Neural progenitor cell (in vitro differentiated cells): ENCODE measurements at regions not wholly inside any gene's neighbourhood (a gene's known extent, or its start where the extent isn't known, plus 50 kb on each side); places are given as distances from the start of the nearest gene placed in this dataset.

Experiments used
- EZH2 ChIP-seq: fragments of 200-600 bp; sonication (generic); IDR thresholded peaks from 2 replicates; pipeline ENCODE4 v1.6.1; 2017; ENCODE audit warnings: antibody characterized with exemption, mild to moderate bottlenecking, moderate library complexity
- EZH2phosphoT487 ChIP-seq: fragments of 200-600 bp; sonication (generic); IDR thresholded peaks from 2 replicates; pipeline ENCODE4 v1.6.1; 2017; ENCODE audit warnings: antibody characterized with exemption
- TF ChIP-seq, protein P1 (sequence below): fragments of 200-600 bp; sonication (generic); IDR thresholded peaks from 2 replicates; pipeline ENCODE4 v1.5.1; 2017; ENCODE audit warnings: antibody characterized with exemption, mild to moderate bottlenecking

DNA sequence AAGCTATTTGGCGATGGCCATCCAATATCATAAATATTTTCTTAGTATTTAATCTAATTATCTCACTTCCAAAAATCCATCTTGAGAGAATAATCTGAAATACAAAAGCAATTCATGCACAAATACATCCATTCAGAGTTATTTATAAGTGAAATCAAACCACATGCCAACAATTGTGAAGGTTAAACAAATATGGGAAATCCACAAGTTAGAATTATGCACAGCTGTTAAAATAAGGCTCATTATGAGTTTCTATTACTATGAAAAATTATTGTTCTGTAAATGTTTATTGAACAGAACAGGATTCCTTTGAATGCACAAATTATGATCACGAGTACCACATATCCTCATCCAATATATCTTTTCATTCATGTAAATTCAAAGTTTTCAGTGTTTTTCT is 267.7 kb downstream of the PLOD2 start:
- TF ChIP-seq, protein P1, sequence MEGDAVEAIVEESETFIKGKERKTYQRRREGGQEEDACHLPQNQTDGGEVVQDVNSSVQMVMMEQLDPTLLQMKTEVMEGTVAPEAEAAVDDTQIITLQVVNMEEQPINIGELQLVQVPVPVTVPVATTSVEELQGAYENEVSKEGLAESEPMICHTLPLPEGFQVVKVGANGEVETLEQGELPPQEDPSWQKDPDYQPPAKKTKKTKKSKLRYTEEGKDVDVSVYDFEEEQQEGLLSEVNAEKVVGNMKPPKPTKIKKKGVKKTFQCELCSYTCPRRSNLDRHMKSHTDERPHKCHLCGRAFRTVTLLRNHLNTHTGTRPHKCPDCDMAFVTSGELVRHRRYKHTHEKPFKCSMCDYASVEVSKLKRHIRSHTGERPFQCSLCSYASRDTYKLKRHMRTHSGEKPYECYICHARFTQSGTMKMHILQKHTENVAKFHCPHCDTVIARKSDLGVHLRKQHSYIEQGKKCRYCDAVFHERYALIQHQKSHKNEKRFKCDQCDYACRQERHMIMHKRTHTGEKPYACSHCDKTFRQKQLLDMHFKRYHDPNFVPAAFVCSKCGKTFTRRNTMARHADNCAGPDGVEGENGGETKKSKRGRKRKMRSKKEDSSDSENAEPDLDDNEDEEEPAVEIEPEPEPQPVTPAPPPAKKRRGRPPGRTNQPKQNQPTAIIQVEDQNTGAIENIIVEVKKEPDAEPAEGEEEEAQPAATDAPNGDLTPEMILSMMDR: no peak
- TF ChIP-seq EZH2 (no peak), EZH2phosphoT487 (no peak)
